ENCODE measurements at regions not wholly inside any gene's neighbourhood (a gene's known extent, or its start where the extent isn't known, plus 50 kb on each side); places are given as distances from the start of the nearest gene placed in this dataset.

GRCh38 chr2:57859755-57860154, 186.9 kb upstream of the VRK2 start:
- TF ChIP-seq CTCF (IDR thresholded peaks at IDR 0.05) = no peak
- TF ChIP-seq POLR2A (IDR thresholded peaks at IDR 0.05) = no peak
